ENCODE measurements at regions not wholly inside any gene's neighbourhood (a gene's known extent, or its start where the extent isn't known, plus 50 kb on each side); places are given as distances from the start of the nearest gene placed in this dataset.

DNA sequence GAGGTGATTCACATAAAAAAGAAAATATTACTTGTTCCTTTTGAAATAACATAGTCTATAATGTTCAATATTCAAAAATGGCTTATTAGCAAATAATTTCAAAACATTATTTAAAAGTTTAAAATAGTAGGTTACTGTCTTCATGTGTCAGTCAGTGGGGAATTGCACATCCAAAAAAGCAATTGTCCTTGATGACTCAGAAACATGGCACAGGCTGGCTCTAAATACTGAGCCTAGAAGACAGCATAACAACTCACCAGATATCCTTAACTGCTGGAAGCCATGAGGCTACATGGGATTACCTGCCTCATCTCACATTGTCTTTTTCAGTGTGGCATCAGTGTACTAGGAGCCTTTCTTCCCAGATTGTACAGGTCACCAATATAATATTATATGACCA lies 439.5 kb upstream of the RGMB start:
- no TSS peak for BruUV-seq (replicated peaks)
- Histone ChIP-seq H3K4me1 (ENCODE audit: control insufficient read depth, insufficient read depth, low read length) (peaks cover 2% of the 10 kb centered on the region; the same call in 1 of the 2 replicates), H3K9me1 (ENCODE audit: insufficient read depth, low read length) (no peaks in the 10 kb centered on the region), H4K20me1 (ENCODE audit: insufficient read depth, low read length) (no peaks in the 10 kb centered on the region), H2BK20ac (ENCODE audit: low read depth, low read length) (no peak overlapping the region), H2AFZ (replicated peaks; ENCODE audit: low read length, poor library complexity) (no peak overlapping the region), H3K27me3 (ENCODE audit: control insufficient read depth, insufficient read depth, low read length) (no peaks in the 10 kb centered on the region), H3K23ac (ENCODE audit: low read depth, low read length) (no peak overlapping the region), H3K27ac (ENCODE audit: insufficient read depth, low read length) (no peak overlapping the region), H3K14ac (replicated peaks; ENCODE audit: low read depth, low read length) (0 out of 2 replicates have a peak overlapping the region, but pooled peaks have one; percentile 38), H3K79me1 (ENCODE audit: low read depth in 1 of 2, low read length in 2 of 2) (no peaks in the 10 kb centered on the region), H4K91ac (ENCODE audit: insufficient read depth, low read depth, low read length) (no peak overlapping the region), H3K9me3 (ENCODE audit: control insufficient read depth, insufficient read depth, low read length) (no peaks in the 10 kb centered on the region), H3K36me3 (ENCODE audit: control insufficient read depth, insufficient read depth, low read length) (no peaks in the 10 kb centered on the region), H3K18ac (ENCODE audit: low read depth, low read length) (peak overlapping the region; percentile 11; the same call in 1 of the 2 replicates), H3K4ac (ENCODE audit: low read depth, low read length) (no peak overlapping the region), H2BK5ac (ENCODE audit: low read depth, low read length, poor library complexity, severe bottlenecking) (peak overlapping the region; percentile 34), H2BK15ac (ENCODE audit: low read depth, low read length) (peak overlapping the region; percentile 98; the same call in 1 of the 3 replicates), H3K4me2 (ENCODE audit: low read depth, low read length) (no peak overlapping the region), H3K4me3 (ENCODE audit: insufficient read depth, low read depth, low read length) (no peak overlapping the region), H2AK5ac (ENCODE audit: low read depth, low read length) (0 out of 2 replicates have a peak overlapping the region, but pooled peaks have one; percentile 58), H4K5ac (ENCODE audit: low read depth, low read length) (no peak overlapping the region), H2AK9ac (replicated peaks; ENCODE audit: low read depth, low read length, poor library complexity) (no peak overlapping the region), H3K9ac (ENCODE audit: low read depth, low read length) (no peak overlapping the region), H4K8ac (ENCODE audit: low read depth in 2 of 2, low read length in 2 of 2) (no peak overlapping the region), H3K56ac (ENCODE audit: extremely low read depth, insufficient read depth, low read length) (no peak overlapping the region), H2BK120ac (ENCODE audit: low read depth, low read length) (no peak overlapping the region)
- dilution Hi-C loops (cut with HindIII; ENCODE audit: low sequenced_read_pairs, unreplicated experiment): no loop called here
- ATAC-seq (ENCODE audit: low read depth): no peak
- CTCF ChIA-PET: no interaction called here
- in situ Hi-C loops (cut with MboI; ENCODE audit: low sequenced_read_pairs): no loop called here
- intact Hi-C loops (cut with micrococcal nuclease): no loop called here
- POLR2A ChIA-PET (ENCODE audit: unreplicated experiment): no interaction called here
- TF ChIP-seq CEBPB (IDR thresholded peaks at IDR 0.05; ENCODE audit: low read depth, low read length): no peak
- TF ChIP-seq MXI1 (IDR thresholded peaks at IDR 0.05; ENCODE audit: borderline replicate concordance, low read depth, low read length): no peak
- TF ChIP-seq RCOR1 (IDR thresholded peaks at IDR 0.05; ENCODE audit: insufficient replicate concordance, low read length): no peak
- TF ChIP-seq, protein P1, sequence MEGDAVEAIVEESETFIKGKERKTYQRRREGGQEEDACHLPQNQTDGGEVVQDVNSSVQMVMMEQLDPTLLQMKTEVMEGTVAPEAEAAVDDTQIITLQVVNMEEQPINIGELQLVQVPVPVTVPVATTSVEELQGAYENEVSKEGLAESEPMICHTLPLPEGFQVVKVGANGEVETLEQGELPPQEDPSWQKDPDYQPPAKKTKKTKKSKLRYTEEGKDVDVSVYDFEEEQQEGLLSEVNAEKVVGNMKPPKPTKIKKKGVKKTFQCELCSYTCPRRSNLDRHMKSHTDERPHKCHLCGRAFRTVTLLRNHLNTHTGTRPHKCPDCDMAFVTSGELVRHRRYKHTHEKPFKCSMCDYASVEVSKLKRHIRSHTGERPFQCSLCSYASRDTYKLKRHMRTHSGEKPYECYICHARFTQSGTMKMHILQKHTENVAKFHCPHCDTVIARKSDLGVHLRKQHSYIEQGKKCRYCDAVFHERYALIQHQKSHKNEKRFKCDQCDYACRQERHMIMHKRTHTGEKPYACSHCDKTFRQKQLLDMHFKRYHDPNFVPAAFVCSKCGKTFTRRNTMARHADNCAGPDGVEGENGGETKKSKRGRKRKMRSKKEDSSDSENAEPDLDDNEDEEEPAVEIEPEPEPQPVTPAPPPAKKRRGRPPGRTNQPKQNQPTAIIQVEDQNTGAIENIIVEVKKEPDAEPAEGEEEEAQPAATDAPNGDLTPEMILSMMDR (conservative IDR thresholded peaks at IDR 0.05; ENCODE audit: low read depth, low read length): no peak
- no peak for TF ChIP-seq RAD21 (IDR thresholded peaks at IDR 0.05; ENCODE audit: low read length)
- TF ChIP-seq NFE2L2 (IDR thresholded peaks at IDR 0.05; ENCODE audit: low read depth, low read length): no peak
- TF ChIP-seq MAZ (IDR thresholded peaks at IDR 0.05; ENCODE audit: borderline replicate concordance, low read depth, low read length): no peak
- TF ChIP-seq MAFK (IDR thresholded peaks at IDR 0.05; ENCODE audit: low read depth, low read length): no peak
- no peak for TF ChIP-seq BHLHE40 (IDR thresholded peaks at IDR 0.05; ENCODE audit: low read depth, low read length)
- DNase-seq: no peak
